ENCODE measurements at regions not wholly inside any gene's neighbourhood (a gene's known extent, or its start where the extent isn't known, plus 50 kb on each side); places are given as distances from the start of the nearest gene placed in this dataset.
"Not testable (repeated sequence)": the region's sequence is repeated elsewhere in the genome, so short reads cannot be mapped to it uniquely, and the experiment has no call there.

DNA sequence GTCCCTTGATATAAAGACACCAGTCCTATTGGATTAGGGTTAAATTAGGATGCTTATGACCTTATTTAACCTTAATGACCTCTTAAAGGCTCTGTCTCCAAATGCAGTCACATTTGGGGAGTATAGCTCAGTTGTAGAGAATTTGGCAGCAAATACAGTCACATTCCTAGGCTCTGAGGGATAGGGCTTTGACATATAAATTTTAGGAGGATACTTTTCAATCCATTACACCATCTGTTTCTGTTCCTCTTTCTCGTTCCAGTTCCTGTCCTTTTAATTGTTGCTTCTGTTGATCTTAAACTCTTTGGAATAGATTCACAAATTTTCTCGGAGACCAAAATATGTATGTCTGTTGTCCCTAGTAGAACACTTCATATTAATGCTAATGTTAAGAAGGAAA is 390.0 kb upstream of the PCSK5 start:
- Mint-ChIP-seq H3K27me3 (ENCODE audit: insufficient read depth, unreplicated experiment) (no peaks in the 10 kb centered on the region), H3K4me3 (ENCODE audit: unreplicated experiment) (no peak overlapping the region), H3K27ac (ENCODE audit: low read depth, unreplicated experiment) (no peak overlapping the region), H3K36me3 (ENCODE audit: insufficient read depth, unreplicated experiment) (no peaks in the 10 kb centered on the region), H3K4me1 (ENCODE audit: insufficient read depth, unreplicated experiment) (no peaks in the 10 kb centered on the region), H3K9me3 (ENCODE audit: unreplicated experiment) (peaks cover 27% of the 10 kb centered on the region)
- POLR2A ChIA-PET = no interaction called here
- CTCF ChIA-PET = no interaction called here
- no TSS peak for BruUV-seq (replicated peaks)
- intact Hi-C loops (cut with micrococcal nuclease) = no loop called here
- TF ChIP-seq, protein P1, sequence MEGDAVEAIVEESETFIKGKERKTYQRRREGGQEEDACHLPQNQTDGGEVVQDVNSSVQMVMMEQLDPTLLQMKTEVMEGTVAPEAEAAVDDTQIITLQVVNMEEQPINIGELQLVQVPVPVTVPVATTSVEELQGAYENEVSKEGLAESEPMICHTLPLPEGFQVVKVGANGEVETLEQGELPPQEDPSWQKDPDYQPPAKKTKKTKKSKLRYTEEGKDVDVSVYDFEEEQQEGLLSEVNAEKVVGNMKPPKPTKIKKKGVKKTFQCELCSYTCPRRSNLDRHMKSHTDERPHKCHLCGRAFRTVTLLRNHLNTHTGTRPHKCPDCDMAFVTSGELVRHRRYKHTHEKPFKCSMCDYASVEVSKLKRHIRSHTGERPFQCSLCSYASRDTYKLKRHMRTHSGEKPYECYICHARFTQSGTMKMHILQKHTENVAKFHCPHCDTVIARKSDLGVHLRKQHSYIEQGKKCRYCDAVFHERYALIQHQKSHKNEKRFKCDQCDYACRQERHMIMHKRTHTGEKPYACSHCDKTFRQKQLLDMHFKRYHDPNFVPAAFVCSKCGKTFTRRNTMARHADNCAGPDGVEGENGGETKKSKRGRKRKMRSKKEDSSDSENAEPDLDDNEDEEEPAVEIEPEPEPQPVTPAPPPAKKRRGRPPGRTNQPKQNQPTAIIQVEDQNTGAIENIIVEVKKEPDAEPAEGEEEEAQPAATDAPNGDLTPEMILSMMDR (IDR thresholded peaks at IDR 0.05; ENCODE audit: unreplicated experiment) = no peak
- no peak for DNase-seq (ENCODE audit: unreplicated experiment)

DNA sequence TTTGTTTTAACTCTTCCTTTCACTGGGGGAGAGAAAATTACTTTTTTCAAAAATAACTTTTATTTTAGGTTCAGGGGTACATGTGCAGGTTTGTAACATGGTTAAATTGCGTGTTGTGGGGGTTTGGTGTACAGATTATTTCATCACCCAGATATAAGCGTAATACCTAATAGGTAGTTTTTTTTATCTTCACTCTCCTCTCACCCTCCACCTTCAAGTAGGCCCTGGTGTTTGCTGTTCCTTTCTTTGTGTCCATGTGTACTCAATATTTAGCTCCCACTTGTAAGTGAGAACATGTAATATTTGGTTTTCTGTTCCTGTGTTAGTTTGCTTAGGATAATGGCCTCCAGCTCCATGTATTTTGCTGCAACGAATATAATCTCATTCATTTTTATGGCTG is 389.5 kb upstream of the PCSK5 start:
- H3K27me3 Mint-ChIP-seq (ENCODE audit: insufficient read depth, unreplicated experiment); H3K4me1 Mint-ChIP-seq (ENCODE audit: insufficient read depth, unreplicated experiment); DNase-seq (ENCODE audit: unreplicated experiment); intact Hi-C loops (cut with micrococcal nuclease); BruUV-seq (replicated peaks); H3K4me3 Mint-ChIP-seq (ENCODE audit: unreplicated experiment); H3K36me3 Mint-ChIP-seq (ENCODE audit: insufficient read depth, unreplicated experiment); H3K27ac Mint-ChIP-seq (ENCODE audit: low read depth, unreplicated experiment); POLR2A ChIA-PET: not testable (repeated sequence)
- H3K9me3 Mint-ChIP-seq (ENCODE audit: unreplicated experiment) = peaks cover 31% of the 10 kb centered on the region
- CTCF ChIA-PET = interaction anchor here (0.7 kb wide), 1 partner anchor 366 kb away, joined by 3 read pairs; no protein-coding TSS in a partner anchor

DNA sequence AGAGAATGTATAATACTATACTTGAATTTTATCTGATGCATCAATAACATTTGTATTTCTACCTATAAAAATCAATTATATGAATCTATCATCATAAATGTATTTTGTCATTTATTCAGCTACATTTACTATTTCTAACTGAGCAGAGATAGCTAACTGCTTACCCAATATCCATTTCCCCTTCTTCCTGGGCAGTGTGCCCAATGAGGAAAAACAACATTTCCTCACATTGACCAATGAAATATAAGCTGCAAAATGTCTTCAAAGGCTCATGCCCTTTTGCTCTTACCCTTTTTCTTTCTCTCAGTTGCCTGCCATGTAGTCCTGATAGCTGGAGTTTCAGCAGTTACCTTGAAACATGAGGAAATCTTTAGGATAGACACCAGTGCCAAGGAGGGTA is 385.8 kb upstream of the PCSK5 start:
- Mint-ChIP-seq H3K27ac (ENCODE audit: low read depth, unreplicated experiment) (no peak overlapping the region), H3K27me3 (ENCODE audit: insufficient read depth, unreplicated experiment) (no peaks in the 10 kb centered on the region), H3K4me3 (ENCODE audit: unreplicated experiment) (no peak overlapping the region), H3K9me3 (ENCODE audit: unreplicated experiment) (peaks cover 52% of the 10 kb centered on the region), H3K36me3 (ENCODE audit: insufficient read depth, unreplicated experiment) (no peaks in the 10 kb centered on the region), H3K4me1 (ENCODE audit: insufficient read depth, unreplicated experiment) (no peaks in the 10 kb centered on the region)
- peak; percentile 34 for DNase-seq (ENCODE audit: unreplicated experiment)
- intact Hi-C loops (cut with micrococcal nuclease) = no loop called here
- ChIA-PET POLR2A (no interaction called here), CTCF (no interaction called here)
- BruUV-seq (replicated peaks) = no TSS peak
- TF ChIP-seq, protein P1 (IDR thresholded peaks at IDR 0.05; ENCODE audit: unreplicated experiment) = no peak

DNA sequence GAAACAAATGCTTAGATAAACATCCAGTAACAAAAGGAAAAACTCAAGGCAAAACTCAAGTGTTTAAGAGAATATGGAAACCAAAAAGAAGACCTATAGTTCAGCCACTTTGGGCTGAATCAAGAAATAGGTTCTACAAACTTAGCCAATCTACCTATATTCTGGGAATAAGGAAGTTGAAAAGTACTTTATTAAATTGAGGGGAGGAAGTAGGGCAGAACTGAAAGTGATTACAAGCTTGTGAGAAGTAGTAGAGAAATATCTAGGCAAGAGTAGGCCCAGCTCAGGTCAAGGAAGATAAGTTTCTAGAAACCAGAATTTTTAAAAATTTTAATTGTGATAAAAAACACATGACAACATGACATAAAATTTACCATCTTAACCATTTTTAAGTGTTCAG is 384.8 kb upstream of the PCSK5 start:
- intact Hi-C loops (cut with micrococcal nuclease) = no loop called here
- TF ChIP-seq, protein P1 (IDR thresholded peaks at IDR 0.05; ENCODE audit: unreplicated experiment) = no peak
- DNase-seq (ENCODE audit: unreplicated experiment) = no peak
- H3K27me3 Mint-ChIP-seq (ENCODE audit: insufficient read depth, unreplicated experiment) = no peaks in the 10 kb centered on the region
- CTCF ChIA-PET = no interaction called here
- H3K4me3 Mint-ChIP-seq (ENCODE audit: unreplicated experiment) = no peak overlapping the region
- peaks cover 48% of the 10 kb centered on the region for H3K9me3 Mint-ChIP-seq (ENCODE audit: unreplicated experiment)
- no peaks in the 10 kb centered on the region for H3K4me1 Mint-ChIP-seq (ENCODE audit: insufficient read depth, unreplicated experiment)
- POLR2A ChIA-PET = no interaction called here
- no peak overlapping the region for H3K27ac Mint-ChIP-seq (ENCODE audit: low read depth, unreplicated experiment)
- H3K36me3 Mint-ChIP-seq (ENCODE audit: insufficient read depth, unreplicated experiment) = no peaks in the 10 kb centered on the region
- no TSS peak for BruUV-seq (replicated peaks)

DNA sequence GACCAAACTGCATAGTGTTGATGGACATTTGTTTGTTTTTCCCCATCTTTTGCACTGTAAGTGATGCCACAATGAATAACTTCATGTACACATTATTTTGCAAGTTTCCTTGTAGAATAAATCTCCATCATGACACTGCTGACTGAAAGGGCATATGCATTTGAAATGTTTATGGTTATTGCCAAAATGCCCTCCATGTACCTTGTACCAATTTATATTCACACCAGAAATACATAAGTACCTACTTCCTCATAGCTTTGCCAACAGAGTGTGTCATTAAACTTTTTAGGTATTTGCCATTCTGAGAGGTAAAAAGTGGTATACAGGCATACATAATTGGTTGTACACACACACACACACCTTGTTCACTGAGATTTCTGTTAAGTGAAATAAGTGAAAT is 361.0 kb upstream of the PCSK5 start:
- intact Hi-C loops (cut with micrococcal nuclease) = no loop called here
- ChIA-PET POLR2A (no interaction called here), CTCF (no interaction called here)
- Mint-ChIP-seq H3K27ac (ENCODE audit: low read depth, unreplicated experiment) (no peak overlapping the region), H3K27me3 (ENCODE audit: insufficient read depth, unreplicated experiment) (no peaks in the 10 kb centered on the region), H3K4me3 (ENCODE audit: unreplicated experiment) (no peak overlapping the region), H3K4me1 (ENCODE audit: insufficient read depth, unreplicated experiment) (no peaks in the 10 kb centered on the region), H3K9me3 (ENCODE audit: unreplicated experiment) (peaks cover 34% of the 10 kb centered on the region), H3K36me3 (ENCODE audit: insufficient read depth, unreplicated experiment) (no peaks in the 10 kb centered on the region)
- BruUV-seq (replicated peaks) = no TSS peak
- no peak for DNase-seq (ENCODE audit: unreplicated experiment)
- TF ChIP-seq, protein P1 (IDR thresholded peaks at IDR 0.05; ENCODE audit: unreplicated experiment) = no peak

All from MCF 10A (cell line).